B cell (primary cell): ENCODE measurements at regions not wholly inside any gene's neighbourhood (a gene's known extent, or its start where the extent isn't known, plus 50 kb on each side); places are given as distances from the start of the nearest gene placed in this dataset.
A peak's percentile ranks its signal among the peaks of the same experiment; 100 is the strongest.

Experiments used
- ATAC-seq: fragments of 200-7000 bp; cut with Tn5 transposase; one replicate; pipeline ENCODE4 v1.10.0; 2021; ENCODE audit warnings: low read depth, mild to moderate bottlenecking, moderate number of reproducible peaks, moderate library complexity
- CTCF ChIA-PET: fragments of 350-600 bp; sonication (Branson Sonifier 250); formaldehyde crosslinking; loops from one replicate; lab custom pipeline; 2021; ENCODE audit warnings: antibody characterized with exemption, inconsistent platforms; lab: Charles Lee
- POLR2A ChIA-PET: fragments of 350-600 bp; sonication (Branson Sonifier 250); formaldehyde crosslinking; loops from one replicate; lab custom pipeline; 2021; ENCODE audit warnings: antibody characterized with exemption; lab: Charles Lee
- DNase-seq: peaks from one replicate; pipeline ENCODE4 v3.0.0; 2013
- H2AFZ ChIP-seq: 2 replicates; pipeline ENCODE4 v1.6.1; 2012; ENCODE audit warnings: mild to moderate bottlenecking, low read depth, low read length; ENCODE audit not compliant: insufficient read depth, poor library complexity, severe bottlenecking
- H3K27ac ChIP-seq, 2 donors: 1 replicate in 1 of 2; 2 replicates in 1 of 2; pipeline ENCODE4 v1.5.1; 2012 to 2013; ENCODE audit warnings: low read length in 2 of 2, mild to moderate bottlenecking in 2 of 2, moderate library complexity in 1 of 2
- H3K27me3 ChIP-seq, 4 experiments: fragments of 200-600 bp in 1 of 4; sonication (generic) in 1 of 4; replicated peaks in 1 of 4; 1 replicate in 2 of 4; 2 replicates in 2 of 4; pipeline versions ENCODE4 v1.6.1 to v1.7.0; 2013 to 2016; ENCODE audit warnings: low read length in 3 of 4, mild to moderate bottlenecking in 2 of 4, mixed read lengths in 1 of 4, moderate library complexity in 1 of 4; ENCODE audit not compliant: insufficient read depth in 4 of 4, control insufficient read depth in 3 of 4; ENCODE audit errors: control extremely low read depth in 1 of 4
- H3K36me3 ChIP-seq, 2 experiments: replicated peaks in 1 of 2; 1 replicate in 1 of 2; 2 replicates in 1 of 2; pipeline versions ENCODE4 v1.6.1 to v1.7.1; 2013; ENCODE audit warnings: low read length in 1 of 2; ENCODE audit not compliant: insufficient read depth in 2 of 2, control insufficient read depth in 1 of 2; ENCODE audit errors: control extremely low read depth in 1 of 2, extremely low read depth in 1 of 2
- H3K4me1 ChIP-seq, 2 donors: fragments of 200-600 bp in 1 of 2; sonication (generic) in 1 of 2; 1 replicate in 1 of 2; 2 replicates in 1 of 2; pipeline versions ENCODE4 v1.5.1 to v1.6.1; 2013 to 2017; ENCODE audit warnings: low read length in 2 of 2; ENCODE audit not compliant: control insufficient read depth in 2 of 2, insufficient read depth in 2 of 2
- H3K4me2 ChIP-seq: replicated peaks from 2 replicates; pipeline ENCODE3; 2012; ENCODE audit warnings: mild to moderate bottlenecking, low read depth, low read length; ENCODE audit not compliant: poor library complexity, severe bottlenecking
- H3K4me3 ChIP-seq, 5 experiments: fragments of 200-600 bp in 1 of 5; sonication (generic) in 1 of 5; 1 replicate in 3 of 5; 2 replicates in 2 of 5; pipeline versions ENCODE4 v1.5.1 to v1.7.0; 2011 to 2016; ENCODE audit warnings: low read length in 4 of 5, mild to moderate bottlenecking in 4 of 5, low read depth in 2 of 5, control low read depth in 1 of 5, moderate library complexity in 1 of 5; ENCODE audit not compliant: insufficient read depth in 1 of 5; ENCODE audit errors: control extremely low read depth in 1 of 5, extremely low read depth in 1 of 5
- H3K79me2 ChIP-seq: fragments of 200-600 bp; sonication (generic); one replicate; pipeline ENCODE4 v1.6.0; 2016; ENCODE audit warnings: low read length; ENCODE audit not compliant: control insufficient read depth, insufficient read depth
- H3K9ac ChIP-seq: fragments of 200-600 bp; sonication (generic); 2 replicates; pipeline ENCODE4 v1.6.1; 2017; ENCODE audit warnings: mild to moderate bottlenecking, low read length, moderate library complexity
- H3K9me3 ChIP-seq, 3 donors: one replicate each; pipeline versions ENCODE4 v1.6.1 to v1.7.1; 2013; ENCODE audit warnings: low read length in 2 of 3; ENCODE audit not compliant: control insufficient read depth in 2 of 3, insufficient read depth in 1 of 3; ENCODE audit errors: control extremely low read depth in 1 of 3
- H4K20me1 ChIP-seq: 2 replicates; pipeline ENCODE4 v1.6.0; 2012; ENCODE audit warnings: mild to moderate bottlenecking, low read length; ENCODE audit not compliant: insufficient read depth, control insufficient read depth, poor library complexity, severe bottlenecking
- H3K27ac Mint-ChIP-seq: one replicate; pipeline ENCODE4 v1.8.0; 2021; ENCODE audit warnings: mixed read lengths
- H3K27me3 Mint-ChIP-seq: one replicate; pipeline ENCODE4 v1.8.0; 2021; ENCODE audit warnings: mixed read lengths
- H3K4me1 Mint-ChIP-seq: one replicate; pipeline ENCODE4 v1.8.0; 2021; ENCODE audit warnings: mixed read lengths
- H3K4me3 Mint-ChIP-seq: one replicate; pipeline ENCODE4 v1.8.0; 2021; ENCODE audit warnings: mixed read lengths
- H3K9me3 Mint-ChIP-seq: one replicate; pipeline ENCODE4 v1.8.0; 2022; ENCODE audit warnings: mixed read lengths; ENCODE audit not compliant: insufficient read depth
- EZH2 ChIP-seq: IDR thresholded peaks from 2 replicates; pipeline ENCODE4 v1.6.1; 2012; ENCODE audit warnings: borderline replicate concordance, low read depth, mild to moderate bottlenecking, moderate library complexity, low read length; ENCODE audit not compliant: insufficient read depth, poor library complexity, severe bottlenecking
- WGBS: methylation state at CpG from one replicate; pipeline ENCODE4 v1.1.5; 2013; ENCODE audit warnings: missing lambda C conversion rate; ENCODE audit not compliant: insufficient coverage; 5-methylcytosine and 5-hydroxymethylcytosine counted together
- intact Hi-C: fragments of 100-400 bp; cut with micrococcal nuclease; formaldehyde crosslinking; loops from one replicate; pipeline ENCODE4 v1.10.0; 2022
- TF ChIP-seq, protein P1 (sequence below): fragments of 200-600 bp; IDR thresholded peaks from one replicate; pipeline ENCODE4 v1.8.0; 2022; ENCODE audit warnings: antibody characterized with exemption, mild to moderate bottlenecking

DNA sequence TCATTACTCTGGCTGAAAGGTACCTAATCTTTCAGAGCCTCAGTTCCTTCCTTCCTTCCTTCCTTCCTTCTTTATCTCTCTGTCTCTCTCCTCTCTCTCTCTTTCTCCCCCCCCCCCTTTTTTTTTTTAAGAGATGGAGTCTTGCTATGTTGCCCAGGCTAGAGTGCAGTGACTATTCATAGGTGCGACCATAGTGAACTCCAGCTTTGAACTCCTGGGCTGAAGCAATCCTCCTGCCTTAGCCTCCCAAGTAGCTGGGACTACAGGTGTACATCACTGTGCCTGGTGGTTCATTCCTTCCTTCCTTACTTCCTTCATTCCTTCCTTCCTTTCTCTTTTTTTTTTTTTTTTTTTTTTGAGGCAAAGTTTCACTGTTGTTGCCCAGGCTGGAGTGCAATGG is 64.3 kb upstream of the MAP4K3 start:
- H3K9me3 ChIP-seq = no peaks in the 10 kb centered on the region
- H3K27ac Mint-ChIP-seq = no peak overlapping the region
- 100% methylated on average over 1 of the region's 1 CpG for WGBS
- H3K4me3 Mint-ChIP-seq = no peak overlapping the region
- peaks cover 23% of the 10 kb centered on the region for H3K4me1 Mint-ChIP-seq
- H3K79me2 ChIP-seq = no peaks in the 10 kb centered on the region
- no peak overlapping the region for H3K9ac ChIP-seq
- H3K4me3 ChIP-seq = no peak overlapping the region
- H3K4me2 ChIP-seq = no peak overlapping the region
- no peak for TF ChIP-seq EZH2
- TF ChIP-seq, protein P1, sequence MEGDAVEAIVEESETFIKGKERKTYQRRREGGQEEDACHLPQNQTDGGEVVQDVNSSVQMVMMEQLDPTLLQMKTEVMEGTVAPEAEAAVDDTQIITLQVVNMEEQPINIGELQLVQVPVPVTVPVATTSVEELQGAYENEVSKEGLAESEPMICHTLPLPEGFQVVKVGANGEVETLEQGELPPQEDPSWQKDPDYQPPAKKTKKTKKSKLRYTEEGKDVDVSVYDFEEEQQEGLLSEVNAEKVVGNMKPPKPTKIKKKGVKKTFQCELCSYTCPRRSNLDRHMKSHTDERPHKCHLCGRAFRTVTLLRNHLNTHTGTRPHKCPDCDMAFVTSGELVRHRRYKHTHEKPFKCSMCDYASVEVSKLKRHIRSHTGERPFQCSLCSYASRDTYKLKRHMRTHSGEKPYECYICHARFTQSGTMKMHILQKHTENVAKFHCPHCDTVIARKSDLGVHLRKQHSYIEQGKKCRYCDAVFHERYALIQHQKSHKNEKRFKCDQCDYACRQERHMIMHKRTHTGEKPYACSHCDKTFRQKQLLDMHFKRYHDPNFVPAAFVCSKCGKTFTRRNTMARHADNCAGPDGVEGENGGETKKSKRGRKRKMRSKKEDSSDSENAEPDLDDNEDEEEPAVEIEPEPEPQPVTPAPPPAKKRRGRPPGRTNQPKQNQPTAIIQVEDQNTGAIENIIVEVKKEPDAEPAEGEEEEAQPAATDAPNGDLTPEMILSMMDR = no peak
- peaks cover 21 to 25% of the 10 kb centered on the region in 2 donors for H3K4me1 ChIP-seq
- ATAC-seq (no peak), DNase-seq (no peak)
- peaks cover 0 to 9% (median 5%) of the 10 kb centered on the region in 4 experiments for H3K27me3 ChIP-seq
- H2AFZ ChIP-seq = no peak overlapping the region
- peaks cover 27% of the 10 kb centered on the region for H3K27me3 Mint-ChIP-seq
- no peak overlapping the region for H3K27ac ChIP-seq
- POLR2A ChIA-PET = no interaction called here
- H4K20me1 ChIP-seq = no peaks in the 10 kb centered on the region
- H3K36me3 ChIP-seq = no peaks in the 10 kb centered on the region
- intact Hi-C loops = no loop called here
- no peaks in the 10 kb centered on the region for H3K9me3 Mint-ChIP-seq
- CTCF ChIA-PET = interaction anchor here (1.2 to 1.3 kb wide), 2 partner anchors 9 to 11 kb away, joined by 4 to 7 read pairs; no protein-coding TSS in a partner anchor

DNA sequence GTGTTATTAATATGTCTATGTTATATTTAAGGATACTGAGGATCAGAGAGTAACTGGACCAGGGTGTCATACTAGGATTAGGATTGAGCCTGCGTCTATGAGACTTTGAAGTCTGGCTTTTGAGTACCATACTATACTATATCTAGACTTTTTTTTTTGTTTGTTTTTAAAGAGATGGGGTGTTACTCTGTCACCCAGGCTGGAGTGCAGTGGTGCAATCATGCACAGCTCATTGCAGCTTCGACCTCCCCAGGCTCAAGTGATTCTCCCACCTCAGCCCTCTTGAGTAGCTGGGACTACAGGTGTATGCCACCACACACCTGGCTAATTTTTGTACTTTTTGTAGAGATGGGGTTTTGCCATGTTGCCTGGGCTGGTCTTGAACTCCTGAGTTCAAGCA is 66.2 kb upstream of the MAP4K3 start:
- no peak overlapping the region for H3K27ac Mint-ChIP-seq

More for the DNA sequence above, 66.2 kb upstream of the MAP4K3 start:
- H2AFZ ChIP-seq = no peak overlapping the region
- peaks cover 0 to 4% (median 2%) of the 10 kb centered on the region in 4 experiments for H3K27me3 ChIP-seq
- Mint-ChIP-seq H3K4me1 (peaks cover 23% of the 10 kb centered on the region), H3K27me3 (peaks cover 27% of the 10 kb centered on the region), H3K9me3 (no peaks in the 10 kb centered on the region), H3K4me3 (no peak overlapping the region)
- H3K9ac ChIP-seq = no peak overlapping the region
- H3K4me3 ChIP-seq = no peak overlapping the region
- H3K79me2 ChIP-seq = no peaks in the 10 kb centered on the region
- H3K4me2 ChIP-seq = no peak overlapping the region
- no peaks in the 10 kb centered on the region for H4K20me1 ChIP-seq
- no peaks in the 10 kb centered on the region for H3K36me3 ChIP-seq
- WGBS = 0% methylated on average over 1 of the region's 2 CpGs
- H3K9me3 ChIP-seq = no peaks in the 10 kb centered on the region
- peaks cover 21 to 25% of the 10 kb centered on the region in 2 donors for H3K4me1 ChIP-seq
- TF ChIP-seq, protein P1 = no peak
- TF ChIP-seq EZH2 = no peak
- no peak overlapping the region for H3K27ac ChIP-seq
- DNase-seq (no peak), ATAC-seq (peak; percentile 69)
- ChIA-PET CTCF (no interaction called here), POLR2A (no interaction called here)
- intact Hi-C loops = no loop called here
